ENCODE measurements at regions not wholly inside any gene's neighbourhood (a gene's known extent, or its start where the extent isn't known, plus 50 kb on each side); places are given as distances from the start of the nearest gene placed in this dataset.

DNA sequence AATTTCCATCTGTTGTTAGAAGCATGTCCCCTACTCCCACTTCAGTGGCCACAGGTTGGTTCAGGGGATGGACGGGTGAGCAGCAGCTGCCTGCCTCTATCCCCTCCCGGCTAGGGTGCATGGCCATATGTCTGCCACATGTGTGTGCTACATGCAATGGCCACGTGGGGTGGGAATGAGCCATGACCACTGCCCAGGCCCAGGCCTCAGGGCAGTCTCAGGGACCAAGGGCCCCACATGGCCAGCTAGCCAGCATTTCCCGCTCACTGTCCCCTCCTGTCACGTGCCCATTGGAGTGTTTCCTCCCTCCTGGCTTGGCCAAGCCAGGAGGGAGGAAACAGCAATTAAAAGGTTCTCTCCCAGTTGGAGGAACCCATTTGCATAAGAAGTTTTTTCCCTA is 117.1 kb downstream of the KCNS3 start:
- H3K9ac ChIP-seq (ENCODE audit: low read depth, low read length): no peak overlapping the region
- H3K4me2 ChIP-seq (ENCODE audit: low read depth, low read length): no peak overlapping the region
- no peaks in the 10 kb centered on the region for H3K9me1 ChIP-seq (ENCODE audit: insufficient read depth, low read length)
- H2AK5ac ChIP-seq (ENCODE audit: low read depth, low read length): no peak overlapping the region
- in situ Hi-C loops (cut with MboI; ENCODE audit: low sequenced_read_pairs): no loop called here
- ATAC-seq (ENCODE audit: low read depth) (no peak), DNase-seq (no peak)
- WGBS, 2 experiments (ENCODE audit: extremely low coverage in 2 of 2, insufficient read length in 1 of 2): 44% methylated on average over 3 of the region's 5 CpGs; no CpG with 5 or more reads in 1 of the 2 experiments
- H3K27ac ChIP-seq (ENCODE audit: insufficient read depth, low read length): no peak overlapping the region
- H3K79me1 ChIP-seq (ENCODE audit: low read depth in 1 of 2, low read length in 2 of 2): no peaks in the 10 kb centered on the region
- no peak overlapping the region for H3K14ac ChIP-seq (replicated peaks; ENCODE audit: low read depth, low read length)
- ChIA-PET CTCF (no interaction called here), POLR2A (ENCODE audit: unreplicated experiment) (no interaction called here)
- no peak overlapping the region for H3K4ac ChIP-seq (ENCODE audit: low read depth, low read length)
- H3K23ac ChIP-seq (ENCODE audit: low read depth, low read length): no peak overlapping the region
- H2BK20ac ChIP-seq (ENCODE audit: low read depth, low read length): no peak overlapping the region
- no peak overlapping the region for H2BK15ac ChIP-seq (ENCODE audit: low read depth, low read length)
- no peak overlapping the region for H3K56ac ChIP-seq (ENCODE audit: extremely low read depth, insufficient read depth, low read length)
- H4K8ac ChIP-seq (ENCODE audit: low read depth in 2 of 2, low read length in 2 of 2): no peak overlapping the region
- no peak overlapping the region for H2AK9ac ChIP-seq (replicated peaks; ENCODE audit: low read depth, low read length, poor library complexity)
- no peak overlapping the region for H3K18ac ChIP-seq (ENCODE audit: low read depth, low read length)
- H3K27me3 ChIP-seq (ENCODE audit: control insufficient read depth, insufficient read depth, low read length): no peaks in the 10 kb centered on the region
- H3K9me3 ChIP-seq (ENCODE audit: control insufficient read depth, insufficient read depth, low read length): no peaks in the 10 kb centered on the region
- no peak overlapping the region for H2BK120ac ChIP-seq (ENCODE audit: low read depth, low read length)
- TF ChIP-seq BHLHE40 (IDR thresholded peaks at IDR 0.05; ENCODE audit: low read depth, low read length) (no peak), RCOR1 (IDR thresholded peaks at IDR 0.05; ENCODE audit: insufficient replicate concordance, low read length) (no peak), FOS (IDR thresholded peaks at IDR 0.05; ENCODE audit: low read depth, low read length) (no peak), CHD1 (IDR thresholded peaks at IDR 0.05; ENCODE audit: low read depth, low read length) (no peak), POLR2A (IDR thresholded peaks at IDR 0.05; ENCODE audit: low read depth, low read length) (no peak), RAD21 (IDR thresholded peaks at IDR 0.05; ENCODE audit: low read length) (no peak), NFE2L2 (IDR thresholded peaks at IDR 0.05; ENCODE audit: low read depth, low read length) (no peak), SMC3 (IDR thresholded peaks at IDR 0.05; ENCODE audit: low read depth, low read length) (no peak), MXI1 (IDR thresholded peaks at IDR 0.05; ENCODE audit: borderline replicate concordance, low read depth, low read length) (no peak), MAFK (IDR thresholded peaks at IDR 0.05; ENCODE audit: low read depth, low read length) (no peak), MAZ (IDR thresholded peaks at IDR 0.05; ENCODE audit: borderline replicate concordance, low read depth, low read length) (no peak), RFX5 (IDR thresholded peaks at IDR 0.05; ENCODE audit: low read depth, low read length) (no peak), CEBPB (IDR thresholded peaks at IDR 0.05; ENCODE audit: low read depth, low read length) (no peak)
- TF ChIP-seq, protein P1, sequence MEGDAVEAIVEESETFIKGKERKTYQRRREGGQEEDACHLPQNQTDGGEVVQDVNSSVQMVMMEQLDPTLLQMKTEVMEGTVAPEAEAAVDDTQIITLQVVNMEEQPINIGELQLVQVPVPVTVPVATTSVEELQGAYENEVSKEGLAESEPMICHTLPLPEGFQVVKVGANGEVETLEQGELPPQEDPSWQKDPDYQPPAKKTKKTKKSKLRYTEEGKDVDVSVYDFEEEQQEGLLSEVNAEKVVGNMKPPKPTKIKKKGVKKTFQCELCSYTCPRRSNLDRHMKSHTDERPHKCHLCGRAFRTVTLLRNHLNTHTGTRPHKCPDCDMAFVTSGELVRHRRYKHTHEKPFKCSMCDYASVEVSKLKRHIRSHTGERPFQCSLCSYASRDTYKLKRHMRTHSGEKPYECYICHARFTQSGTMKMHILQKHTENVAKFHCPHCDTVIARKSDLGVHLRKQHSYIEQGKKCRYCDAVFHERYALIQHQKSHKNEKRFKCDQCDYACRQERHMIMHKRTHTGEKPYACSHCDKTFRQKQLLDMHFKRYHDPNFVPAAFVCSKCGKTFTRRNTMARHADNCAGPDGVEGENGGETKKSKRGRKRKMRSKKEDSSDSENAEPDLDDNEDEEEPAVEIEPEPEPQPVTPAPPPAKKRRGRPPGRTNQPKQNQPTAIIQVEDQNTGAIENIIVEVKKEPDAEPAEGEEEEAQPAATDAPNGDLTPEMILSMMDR (conservative IDR thresholded peaks at IDR 0.05; ENCODE audit: low read depth, low read length): no peak
- TF ChIP-seq, protein P2, sequence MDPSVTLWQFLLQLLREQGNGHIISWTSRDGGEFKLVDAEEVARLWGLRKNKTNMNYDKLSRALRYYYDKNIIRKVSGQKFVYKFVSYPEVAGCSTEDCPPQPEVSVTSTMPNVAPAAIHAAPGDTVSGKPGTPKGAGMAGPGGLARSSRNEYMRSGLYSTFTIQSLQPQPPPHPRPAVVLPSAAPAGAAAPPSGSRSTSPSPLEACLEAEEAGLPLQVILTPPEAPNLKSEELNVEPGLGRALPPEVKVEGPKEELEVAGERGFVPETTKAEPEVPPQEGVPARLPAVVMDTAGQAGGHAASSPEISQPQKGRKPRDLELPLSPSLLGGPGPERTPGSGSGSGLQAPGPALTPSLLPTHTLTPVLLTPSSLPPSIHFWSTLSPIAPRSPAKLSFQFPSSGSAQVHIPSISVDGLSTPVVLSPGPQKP (IDR thresholded peaks at IDR 0.05; ENCODE audit: borderline replicate concordance, low read depth, low read length): no peak
- TF ChIP-seq, protein P3, sequence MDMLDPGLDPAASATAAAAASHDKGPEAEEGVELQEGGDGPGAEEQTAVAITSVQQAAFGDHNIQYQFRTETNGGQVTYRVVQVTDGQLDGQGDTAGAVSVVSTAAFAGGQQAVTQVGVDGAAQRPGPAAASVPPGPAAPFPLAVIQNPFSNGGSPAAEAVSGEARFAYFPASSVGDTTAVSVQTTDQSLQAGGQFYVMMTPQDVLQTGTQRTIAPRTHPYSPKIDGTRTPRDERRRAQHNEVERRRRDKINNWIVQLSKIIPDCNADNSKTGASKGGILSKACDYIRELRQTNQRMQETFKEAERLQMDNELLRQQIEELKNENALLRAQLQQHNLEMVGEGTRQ (IDR thresholded peaks at IDR 0.05; ENCODE audit: low read depth, low read length): no peak
- H4K91ac ChIP-seq (ENCODE audit: insufficient read depth, low read depth, low read length): no peak overlapping the region
- no peaks in the 10 kb centered on the region for H3K36me3 ChIP-seq (ENCODE audit: control insufficient read depth, insufficient read depth, low read length)
- H2AFZ ChIP-seq (replicated peaks; ENCODE audit: low read length, poor library complexity): no peak overlapping the region
- no peaks in the 10 kb centered on the region for H4K20me1 ChIP-seq (ENCODE audit: insufficient read depth, low read length)
- intact Hi-C loops (cut with micrococcal nuclease): no loop called here
- BruUV-seq (replicated peaks): no TSS peak
- dilution Hi-C loops (cut with HindIII; ENCODE audit: low sequenced_read_pairs, unreplicated experiment): no loop called here
- H3K4me1 ChIP-seq (ENCODE audit: control insufficient read depth, insufficient read depth, low read length): no peaks in the 10 kb centered on the region
- H3K4me3 ChIP-seq (ENCODE audit: insufficient read depth, low read depth, low read length): no peak overlapping the region
- no peak overlapping the region for H4K5ac ChIP-seq (ENCODE audit: low read depth, low read length)
- H2BK5ac ChIP-seq (ENCODE audit: low read depth, low read length, poor library complexity, severe bottlenecking): no peak overlapping the region

Data from IMR-90 (cell line).